Peyer's patch (tissue), 4 donors: ENCODE measurements at regions not wholly inside any gene's neighbourhood (a gene's known extent, or its start where the extent isn't known, plus 50 kb on each side); places are given as distances from the start of the nearest gene placed in this dataset.

Experiments
- DNase-seq, 3 donors: peaks; one replicate each; pipeline ENCODE4 v3.0.0-alpha.2; 2017 to 2019
- H3K27ac ChIP-seq, 4 donors: fragments of 200-600 bp; sonication (generic); one replicate each; pipeline ENCODE4 v1.5.1; 2016 to 2019
- H3K27me3 ChIP-seq, 2 donors: fragments of 200-600 bp; sonication (generic); one replicate each; pipeline ENCODE4 v1.5.1; 2019
- H3K36me3 ChIP-seq, 3 donors: fragments of 200-600 bp; sonication (generic); one replicate each; pipeline ENCODE4 v1.5.1; 2016 to 2019
- H3K4me1 ChIP-seq, 4 donors: fragments of 200-600 bp; sonication (generic); one replicate each; pipeline ENCODE4 v1.5.1; 2016 to 2019
- H3K4me3 ChIP-seq, 4 donors: fragments of 200-600 bp; sonication (generic); 1 replicate in 3 of 4; 2 replicates in 1 of 4; pipeline ENCODE4 v1.5.1; 2016 to 2019; ENCODE audit warnings: mild to moderate bottlenecking in 1 of 4
- H3K9me3 ChIP-seq, 4 donors: fragments of 200-600 bp; sonication (generic); one replicate each; pipeline ENCODE4 v1.5.1; 2016 to 2019; ENCODE audit warnings: mild to moderate bottlenecking in 1 of 4
- POLR2A ChIP-seq, 2 donors: fragments of 450-650 bp; IDR thresholded peaks; one replicate each; pipeline ENCODE4 v1.5.1; 2017; ENCODE audit warnings: antibody characterized with exemption in 2 of 2, mild to moderate bottlenecking in 2 of 2, moderate library complexity in 2 of 2
- TF ChIP-seq, protein P1 (sequence below), 6 experiments: fragments of 450-650 bp in 4 of 6; fragments of 200-600 bp in 2 of 6; sonication (generic) in 1 of 6; IDR thresholded peaks; one replicate each; pipeline ENCODE4 v1.5.1; 2017 to 2019; ENCODE audit warnings: antibody characterized with exemption in 6 of 6, mild to moderate bottlenecking in 3 of 6, moderate library complexity in 1 of 6

DNA sequence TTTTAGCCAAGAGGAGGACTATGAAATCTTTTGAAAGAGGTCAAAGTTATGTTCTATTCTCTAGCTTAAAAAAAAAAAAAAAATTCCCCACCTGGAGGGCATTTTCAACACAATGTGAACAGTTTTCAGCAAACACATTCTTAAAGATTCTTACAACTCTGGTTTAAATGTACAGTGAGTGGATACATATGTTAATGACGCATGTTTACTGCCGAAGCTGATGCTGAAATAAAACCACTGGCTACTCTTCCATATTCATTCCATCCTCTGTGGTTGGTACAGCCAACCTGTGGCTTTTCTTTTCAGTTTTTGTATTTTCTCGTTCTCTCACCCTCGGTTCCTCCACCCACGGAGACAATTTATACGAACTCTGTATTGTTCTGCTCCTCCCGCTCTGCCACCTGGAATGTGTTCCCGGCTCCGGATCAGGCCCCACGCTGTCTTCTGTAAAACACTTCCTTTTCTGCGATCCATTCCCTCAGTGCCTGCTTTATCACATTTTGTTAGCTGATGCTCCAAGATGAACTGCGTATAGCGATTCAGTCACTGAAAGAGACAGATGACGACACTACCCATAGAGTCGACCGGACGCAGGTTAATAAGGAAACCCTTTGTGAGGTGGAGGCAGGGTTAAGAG lies 466.4 kb upstream of the ARGLU1 start:
- no peak overlapping the region for H3K4me3 ChIP-seq
- no peak for TF ChIP-seq POLR2A (IDR thresholded peaks at IDR 0.05)
- TF ChIP-seq, protein P1, sequence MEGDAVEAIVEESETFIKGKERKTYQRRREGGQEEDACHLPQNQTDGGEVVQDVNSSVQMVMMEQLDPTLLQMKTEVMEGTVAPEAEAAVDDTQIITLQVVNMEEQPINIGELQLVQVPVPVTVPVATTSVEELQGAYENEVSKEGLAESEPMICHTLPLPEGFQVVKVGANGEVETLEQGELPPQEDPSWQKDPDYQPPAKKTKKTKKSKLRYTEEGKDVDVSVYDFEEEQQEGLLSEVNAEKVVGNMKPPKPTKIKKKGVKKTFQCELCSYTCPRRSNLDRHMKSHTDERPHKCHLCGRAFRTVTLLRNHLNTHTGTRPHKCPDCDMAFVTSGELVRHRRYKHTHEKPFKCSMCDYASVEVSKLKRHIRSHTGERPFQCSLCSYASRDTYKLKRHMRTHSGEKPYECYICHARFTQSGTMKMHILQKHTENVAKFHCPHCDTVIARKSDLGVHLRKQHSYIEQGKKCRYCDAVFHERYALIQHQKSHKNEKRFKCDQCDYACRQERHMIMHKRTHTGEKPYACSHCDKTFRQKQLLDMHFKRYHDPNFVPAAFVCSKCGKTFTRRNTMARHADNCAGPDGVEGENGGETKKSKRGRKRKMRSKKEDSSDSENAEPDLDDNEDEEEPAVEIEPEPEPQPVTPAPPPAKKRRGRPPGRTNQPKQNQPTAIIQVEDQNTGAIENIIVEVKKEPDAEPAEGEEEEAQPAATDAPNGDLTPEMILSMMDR (IDR thresholded peaks at IDR 0.05): no peak
- H3K36me3 ChIP-seq: no peaks in the 10 kb centered on the region
- no peak overlapping the region for H3K27ac ChIP-seq
- no peaks in the 10 kb centered on the region for H3K27me3 ChIP-seq
- no peaks in the 10 kb centered on the region for H3K4me1 ChIP-seq
- no peaks in the 10 kb centered on the region for H3K9me3 ChIP-seq
- DNase-seq: no peak

DNA sequence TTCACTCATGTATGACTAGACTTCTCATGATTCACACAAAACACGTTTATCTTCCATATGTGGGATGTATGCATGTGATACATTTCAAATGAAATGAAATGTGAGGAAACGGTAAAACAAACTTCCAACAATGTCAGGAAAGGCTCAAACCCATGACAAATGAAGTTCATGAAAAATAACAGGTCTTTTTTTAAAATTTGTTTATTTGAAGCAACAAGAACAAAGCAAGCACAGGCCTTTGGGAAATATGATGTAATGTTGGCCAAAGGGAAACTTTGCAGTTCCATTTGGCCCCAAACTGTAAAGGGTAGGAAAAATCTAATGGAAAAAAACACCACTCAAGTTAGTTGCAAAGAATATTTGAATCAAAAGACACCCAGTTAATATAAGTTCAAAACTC lies 463.8 kb upstream of the ARGLU1 start:
- no peak for DNase-seq

DNA sequence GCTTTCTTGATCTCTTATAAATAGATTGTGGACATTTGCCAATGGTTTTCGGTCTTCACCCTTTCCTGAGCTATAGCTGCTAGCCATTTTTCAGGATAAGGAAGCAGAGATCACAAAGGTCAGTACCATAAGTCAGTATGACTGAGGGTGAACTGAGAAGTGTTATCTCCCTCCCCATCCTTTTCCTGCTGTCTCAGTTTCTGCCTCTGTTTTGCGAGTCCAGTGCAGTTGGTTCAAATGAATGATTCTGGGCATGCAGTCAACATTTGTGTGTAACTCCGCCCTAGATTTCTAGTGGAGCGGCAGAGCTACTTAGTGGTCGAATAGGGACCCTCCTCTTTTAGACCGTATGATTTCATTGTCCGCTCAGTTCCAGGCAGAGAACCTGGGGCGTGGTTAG lies 460.8 kb upstream of the ARGLU1 start:
- Histone ChIP-seq H3K4me3 (no peak overlapping the region), H3K27ac (no peak overlapping the region), H3K36me3 (no peaks in the 10 kb centered on the region), H3K9me3 (no peaks in the 10 kb centered on the region), H3K4me1 (no peaks in the 10 kb centered on the region), H3K27me3 (no peaks in the 10 kb centered on the region)
- no peak for TF ChIP-seq POLR2A (IDR thresholded peaks at IDR 0.05)
- TF ChIP-seq, protein P1 (IDR thresholded peaks at IDR 0.05): no peak
- no peak for DNase-seq

More for the DNA sequence above, 463.8 kb upstream of the ARGLU1 start:
- no peak overlapping the region for H3K27ac ChIP-seq
- TF ChIP-seq, protein P1 (IDR thresholded peaks at IDR 0.05): no peak
- no peak for TF ChIP-seq POLR2A (IDR thresholded peaks at IDR 0.05)
- no peak overlapping the region for H3K4me3 ChIP-seq
- H3K4me1 ChIP-seq: no peaks in the 10 kb centered on the region
- no peaks in the 10 kb centered on the region for H3K27me3 ChIP-seq
- H3K9me3 ChIP-seq: no peaks in the 10 kb centered on the region
- H3K36me3 ChIP-seq: no peaks in the 10 kb centered on the region

DNA sequence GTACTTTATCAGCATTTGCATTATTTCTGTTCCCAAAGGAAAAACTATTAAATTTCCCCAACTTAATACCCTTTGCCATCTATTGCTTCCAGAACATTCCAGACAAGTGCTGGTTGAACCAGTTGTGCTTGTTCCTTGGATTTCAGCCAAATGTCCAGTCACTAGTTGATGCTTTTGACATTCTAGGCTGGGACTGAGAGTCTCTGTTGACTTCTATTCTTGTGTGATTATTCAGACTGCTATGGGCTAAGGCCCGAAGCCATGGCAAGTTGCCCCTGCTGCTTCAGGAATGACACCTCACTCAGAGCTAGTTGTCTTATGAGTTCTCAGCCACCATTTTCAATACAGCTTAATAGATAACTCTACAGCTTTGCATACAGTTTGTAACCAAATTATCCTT lies 458.1 kb upstream of the ARGLU1 start:
- H3K9me3 ChIP-seq: no peaks in the 10 kb centered on the region
- no peaks in the 10 kb centered on the region for H3K27me3 ChIP-seq
- no peak overlapping the region for H3K4me3 ChIP-seq
- DNase-seq: no peak
- H3K36me3 ChIP-seq: no peaks in the 10 kb centered on the region
- no peak overlapping the region for H3K27ac ChIP-seq
- no peak for TF ChIP-seq POLR2A (IDR thresholded peaks at IDR 0.05)
- TF ChIP-seq, protein P1 (IDR thresholded peaks at IDR 0.05): no peak
- H3K4me1 ChIP-seq: no peaks in the 10 kb centered on the region

DNA sequence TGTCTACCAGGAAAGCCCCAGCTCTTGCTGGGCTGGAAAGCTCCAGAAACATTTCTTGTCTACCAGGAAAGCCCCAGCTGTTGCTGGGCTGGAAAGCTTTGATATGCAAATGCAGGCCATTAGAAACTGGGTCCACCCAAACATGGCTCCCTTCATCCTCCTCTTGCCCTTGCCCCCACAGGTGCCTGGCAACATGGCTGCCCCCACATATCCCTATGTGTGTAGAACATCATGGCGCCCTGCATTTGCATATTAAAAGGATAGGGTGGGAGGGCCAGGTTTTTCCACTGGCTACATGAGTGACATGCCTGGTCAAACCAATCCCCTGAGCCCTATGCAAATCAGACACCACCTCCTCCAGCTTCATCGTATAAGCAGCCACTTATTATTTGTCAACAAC lies 455.4 kb upstream of the ARGLU1 start:
- DNase-seq: no peak
- Histone ChIP-seq H3K27me3 (no peaks in the 10 kb centered on the region), H3K4me1 (no peaks in the 10 kb centered on the region), H3K4me3 (no peak overlapping the region), H3K9me3 (no peaks in the 10 kb centered on the region), H3K27ac (no peak overlapping the region), H3K36me3 (no peaks in the 10 kb centered on the region)
- TF ChIP-seq POLR2A (IDR thresholded peaks at IDR 0.05): no peak
- TF ChIP-seq, protein P1 (IDR thresholded peaks at IDR 0.05): no peak

DNA sequence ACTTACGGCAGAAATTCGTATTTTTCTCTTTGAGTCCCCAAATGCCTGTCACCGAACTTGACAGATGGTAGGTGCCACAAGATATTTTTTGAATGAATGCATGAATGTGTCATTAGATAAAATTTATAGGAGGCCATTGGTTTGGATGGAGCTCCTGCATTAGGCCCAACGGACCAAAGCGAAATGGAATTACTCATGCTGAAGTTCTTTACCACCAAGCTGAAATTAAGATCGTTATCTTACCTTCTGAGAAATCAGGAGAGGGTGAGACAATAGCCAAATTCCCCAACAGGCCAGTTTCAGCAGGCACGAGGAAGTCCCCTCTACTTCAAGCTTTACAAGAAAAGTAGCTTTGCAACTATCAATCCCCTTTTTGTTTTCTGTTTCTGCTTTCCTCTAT lies 452.5 kb upstream of the ARGLU1 start:
- H3K4me3 ChIP-seq: no peak overlapping the region
- H3K27ac ChIP-seq: no peak overlapping the region
- no peaks in the 10 kb centered on the region for H3K27me3 ChIP-seq
- no peaks in the 10 kb centered on the region for H3K36me3 ChIP-seq
- H3K9me3 ChIP-seq: no peaks in the 10 kb centered on the region
- TF ChIP-seq, protein P1 (IDR thresholded peaks at IDR 0.05): no peak
- no peak for TF ChIP-seq POLR2A (IDR thresholded peaks at IDR 0.05)
- DNase-seq: no peak
- no peaks in the 10 kb centered on the region for H3K4me1 ChIP-seq
